ENCODE measurements at regions not wholly inside any gene's neighbourhood (a gene's known extent, or its start where the extent isn't known, plus 50 kb on each side); places are given as distances from the start of the nearest gene placed in this dataset.

DNA sequence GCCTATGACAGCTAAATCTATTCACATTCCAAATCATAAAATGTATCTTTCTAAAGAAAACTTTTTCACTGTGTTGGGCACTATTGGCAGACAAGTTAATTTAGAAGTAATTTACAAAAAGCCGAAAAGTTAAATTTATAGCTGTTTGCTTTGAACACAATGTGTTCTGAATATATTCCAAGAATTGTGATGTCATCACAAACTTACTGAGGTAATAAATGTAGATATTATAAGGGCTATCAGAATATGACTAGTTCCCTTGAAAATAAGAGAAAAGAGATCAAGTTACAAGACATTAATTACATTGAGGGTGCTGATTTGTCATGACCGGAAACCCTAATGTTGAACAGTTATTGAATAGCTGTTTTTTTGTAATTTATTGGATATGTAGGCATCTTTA lies 153.9 kb upstream of the SCN7A start:
- Histone ChIP-seq H2BK20ac (ENCODE audit: low read depth, low read length) (no peak overlapping the region), H3K27me3 (ENCODE audit: control insufficient read depth, insufficient read depth, low read length) (no peaks in the 10 kb centered on the region), H3K27ac (ENCODE audit: insufficient read depth, low read length) (no peak overlapping the region), H3K36me3 (ENCODE audit: control insufficient read depth, insufficient read depth, low read length) (no peaks in the 10 kb centered on the region), H4K91ac (ENCODE audit: insufficient read depth, low read depth, low read length) (no peak overlapping the region), H3K9me1 (ENCODE audit: insufficient read depth, low read length) (no peaks in the 10 kb centered on the region), H3K56ac (ENCODE audit: extremely low read depth, insufficient read depth, low read length) (no peak overlapping the region), H2BK5ac (ENCODE audit: low read depth, low read length, poor library complexity, severe bottlenecking) (no peak overlapping the region), H4K20me1 (ENCODE audit: insufficient read depth, low read length) (no peaks in the 10 kb centered on the region), H2AK9ac (replicated peaks; ENCODE audit: low read depth, low read length, poor library complexity) (no peak overlapping the region), H3K9ac (ENCODE audit: low read depth, low read length) (no peak overlapping the region), H3K9me3 (ENCODE audit: control insufficient read depth, insufficient read depth, low read length) (no peaks in the 10 kb centered on the region), H3K18ac (ENCODE audit: low read depth, low read length) (no peak overlapping the region), H3K4me3 (ENCODE audit: insufficient read depth, low read depth, low read length) (no peak overlapping the region), H3K23ac (ENCODE audit: low read depth, low read length) (no peak overlapping the region), H3K4me2 (ENCODE audit: low read depth, low read length) (no peak overlapping the region), H2AK5ac (ENCODE audit: low read depth, low read length) (no peak overlapping the region), H4K5ac (ENCODE audit: low read depth, low read length) (no peak overlapping the region), H3K4ac (ENCODE audit: low read depth, low read length) (no peak overlapping the region), H3K79me1 (ENCODE audit: low read depth in 1 of 2, low read length in 2 of 2) (no peaks in the 10 kb centered on the region), H3K4me1 (ENCODE audit: control insufficient read depth, insufficient read depth, low read length) (no peaks in the 10 kb centered on the region; the same call in 1 of the 2 replicates), H2AFZ (replicated peaks; ENCODE audit: low read length, poor library complexity) (no peak overlapping the region), H2BK120ac (ENCODE audit: low read depth, low read length) (no peak overlapping the region), H2BK15ac (ENCODE audit: low read depth, low read length) (no peak overlapping the region), H3K14ac (replicated peaks; ENCODE audit: low read depth, low read length) (no peak overlapping the region), H4K8ac (ENCODE audit: low read depth in 2 of 2, low read length in 2 of 2) (no peak overlapping the region)
- DNase-seq (no peak), ATAC-seq (ENCODE audit: low read depth) (no peak)
- intact Hi-C loops (cut with micrococcal nuclease) (no loop called here), dilution Hi-C loops (cut with HindIII; ENCODE audit: low sequenced_read_pairs, unreplicated experiment) (no loop called here), in situ Hi-C loops (cut with MboI; ENCODE audit: low sequenced_read_pairs) (no loop called here)
- CTCF ChIA-PET, result no interaction called here
- POLR2A ChIA-PET (ENCODE audit: unreplicated experiment), result no interaction called here
- TF ChIP-seq CEBPB (IDR thresholded peaks at IDR 0.05; ENCODE audit: low read depth, low read length) (no peak), FOS (IDR thresholded peaks at IDR 0.05; ENCODE audit: low read depth, low read length) (no peak), RFX5 (IDR thresholded peaks at IDR 0.05; ENCODE audit: low read depth, low read length) (no peak), NFE2L2 (IDR thresholded peaks at IDR 0.05; ENCODE audit: low read depth, low read length) (no peak)
- no TSS peak for BruUV-seq (replicated peaks)
- WGBS, 2 experiments (ENCODE audit: extremely low coverage in 2 of 2, insufficient read length in 1 of 2), result no CpG with 5 or more reads among the region's 2 CpGs
